Erythroblast (primary cell): ENCODE measurements at regions not wholly inside any gene's neighbourhood (a gene's known extent, or its start where the extent isn't known, plus 50 kb on each side); places are given as distances from the start of the nearest gene placed in this dataset.

ENCODE experiments used
- GATA1 ChIP-seq: IDR thresholded peaks from 2 replicates; pipeline ENCODE4 v1.6.1; 2011; ENCODE audit warnings: low read depth, mild to moderate bottlenecking, control low read depth, low read length, moderate library complexity
- POLR2A ChIP-seq: IDR thresholded peaks from 2 replicates; pipeline ENCODE4 v1.6.1; 2011; ENCODE audit warnings: mild to moderate bottlenecking, low read length

DNA sequence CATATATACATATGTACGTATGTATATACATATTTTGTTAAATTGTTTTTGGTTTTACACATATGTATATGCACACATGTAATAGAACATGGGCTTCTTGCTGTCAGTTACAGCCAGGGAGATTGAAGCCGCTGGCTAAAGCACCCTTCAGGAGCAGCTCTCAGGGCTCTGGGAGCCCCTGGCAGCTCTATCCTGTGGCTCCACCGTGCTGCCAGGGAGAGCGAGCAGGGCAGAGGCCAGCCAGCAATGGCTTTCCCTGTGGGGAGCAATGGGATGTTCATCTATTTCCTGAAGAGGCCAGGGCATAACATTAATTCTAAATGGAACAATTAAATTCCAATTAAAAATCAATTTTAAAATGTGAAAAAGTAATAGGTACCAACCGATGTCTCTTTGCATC is 102.9 kb downstream of the PSMG1 start:
- TF ChIP-seq POLR2A = no peak
- no peak for TF ChIP-seq GATA1
